Panc1 (cell line): ENCODE measurements at regions not wholly inside any gene's neighbourhood (a gene's known extent, or its start where the extent isn't known, plus 50 kb on each side); places are given as distances from the start of the nearest gene placed in this dataset.

Experiments
- ATAC-seq: fragments of 200-7000 bp; cut with Tn5 transposase; 2 replicates; pipeline ENCODE4 v1.9.1; 2020; ENCODE audit warnings: mild to moderate bottlenecking, moderate library complexity
- BruUV-seq: library from RNA; stranded (reverse); fragments of 400-500 nt; replicated peaks from 2 replicates; lab custom pipeline; 2021; lab: Mats Ljungman, UMichigan
- CTCF ChIA-PET: fragments of 300-600 bp; sonication (Branson Sonifier 250); formaldehyde crosslinking; loops from one replicate; lab custom pipeline; 2022; ENCODE audit warnings: antibody characterized with exemption; lab: Charles Lee
- POLR2A ChIA-PET: fragments of 300-600 bp; sonication (Branson Sonifier 250); formaldehyde crosslinking; loops from one replicate; lab custom pipeline; 2022; ENCODE audit warnings: antibody characterized with exemption; lab: Charles Lee
- DNase-seq: peaks from one replicate; pipeline ENCODE4 v3.0.0-alpha.2; 2010; ENCODE audit warnings: low read depth, low spot score
- H3K27ac ChIP-seq: 2 replicates; pipeline ENCODE4 v1.5.1; 2011; ENCODE audit warnings: mild to moderate bottlenecking, low read length, inconsistent platforms
- H3K27me3 ChIP-seq: fragments of 200-500 bp; sonication (Bioruptor generic); 2 replicates; pipeline ENCODE4 v1.6.0; 2014; ENCODE audit warnings: low read length, inconsistent platforms; ENCODE audit not compliant: control insufficient read depth, insufficient read depth
- H3K36me3 ChIP-seq: fragments of 200-500 bp; sonication (Bioruptor generic); 2 replicates; pipeline ENCODE4 v1.5.1; 2014; ENCODE audit warnings: inconsistent platforms, mild to moderate bottlenecking, low read length, moderate library complexity; ENCODE audit not compliant: control insufficient read depth, insufficient read depth
- H3K4me1 ChIP-seq: 2 replicates; pipeline ENCODE4 v1.5.1; 2011; ENCODE audit warnings: inconsistent platforms, mild to moderate bottlenecking, low read length, moderate library complexity; ENCODE audit not compliant: control insufficient read depth, insufficient read depth
- H3K4me3 ChIP-seq, 2 experiments: 2 replicates each; pipeline ENCODE4 v1.5.1; 2011 to 2012; ENCODE audit warnings: low read depth in 2 of 2, low read length in 2 of 2, mild to moderate bottlenecking in 2 of 2, inconsistent platforms in 1 of 2, moderate library complexity in 1 of 2
- H3K9me3 ChIP-seq: fragments of 200-500 bp; sonication (Bioruptor generic); 2 replicates; pipeline ENCODE4 v1.5.1; 2014; ENCODE audit warnings: low read depth, mild to moderate bottlenecking, inconsistent platforms, low read length, moderate library complexity; ENCODE audit not compliant: control insufficient read depth, insufficient read depth
- POLR2AphosphoS5 ChIP-seq: IDR thresholded peaks from 2 replicates; pipeline ENCODE4 v1.6.1; 2012; ENCODE audit warnings: mild to moderate bottlenecking, low read depth, low read length, moderate library complexity
- SIN3A ChIP-seq: IDR thresholded peaks from 2 replicates; pipeline ENCODE4 v1.6.1; 2012; ENCODE audit warnings: low read depth, mild to moderate bottlenecking, low read length, moderate library complexity, borderline replicate concordance; ENCODE audit not compliant: insufficient read depth
- TCF7L2 ChIP-seq: IDR thresholded peaks from 2 replicates; pipeline ENCODE4 v1.6.1; 2011; ENCODE audit warnings: mild to moderate bottlenecking, low read depth, low read length, inconsistent platforms
- in situ Hi-C: cut with HindIII; loops from 2 replicates; pipeline ENCODE4 v1.10.0; 2016; ENCODE audit warnings: low sequenced_read_pairs, low pct_unique_long_range_greater_than_20kb
- intact Hi-C: fragments of 100-400 bp; cut with micrococcal nuclease; formaldehyde crosslinking; loops from one replicate; pipeline ENCODE4 v1.10.0; 2022; ENCODE audit not compliant: unreplicated experiment
- TF ChIP-seq, protein P1 (sequence below), 2 experiments: IDR thresholded peaks; 2 replicates each; pipeline ENCODE4 v1.6.1; 2011 to 2012; ENCODE audit warnings: low read depth in 2 of 2, control low read depth in 1 of 2, low read length in 1 of 2, mild to moderate bottlenecking in 1 of 2, moderate library complexity in 1 of 2; ENCODE audit not compliant: insufficient read depth in 1 of 2
- TF ChIP-seq, protein P2 (sequence below): fragments of 450-650 bp; IDR thresholded peaks from 2 replicates; pipeline ENCODE4 v1.5.1; 2017; ENCODE audit warnings: mild to moderate bottlenecking

DNA sequence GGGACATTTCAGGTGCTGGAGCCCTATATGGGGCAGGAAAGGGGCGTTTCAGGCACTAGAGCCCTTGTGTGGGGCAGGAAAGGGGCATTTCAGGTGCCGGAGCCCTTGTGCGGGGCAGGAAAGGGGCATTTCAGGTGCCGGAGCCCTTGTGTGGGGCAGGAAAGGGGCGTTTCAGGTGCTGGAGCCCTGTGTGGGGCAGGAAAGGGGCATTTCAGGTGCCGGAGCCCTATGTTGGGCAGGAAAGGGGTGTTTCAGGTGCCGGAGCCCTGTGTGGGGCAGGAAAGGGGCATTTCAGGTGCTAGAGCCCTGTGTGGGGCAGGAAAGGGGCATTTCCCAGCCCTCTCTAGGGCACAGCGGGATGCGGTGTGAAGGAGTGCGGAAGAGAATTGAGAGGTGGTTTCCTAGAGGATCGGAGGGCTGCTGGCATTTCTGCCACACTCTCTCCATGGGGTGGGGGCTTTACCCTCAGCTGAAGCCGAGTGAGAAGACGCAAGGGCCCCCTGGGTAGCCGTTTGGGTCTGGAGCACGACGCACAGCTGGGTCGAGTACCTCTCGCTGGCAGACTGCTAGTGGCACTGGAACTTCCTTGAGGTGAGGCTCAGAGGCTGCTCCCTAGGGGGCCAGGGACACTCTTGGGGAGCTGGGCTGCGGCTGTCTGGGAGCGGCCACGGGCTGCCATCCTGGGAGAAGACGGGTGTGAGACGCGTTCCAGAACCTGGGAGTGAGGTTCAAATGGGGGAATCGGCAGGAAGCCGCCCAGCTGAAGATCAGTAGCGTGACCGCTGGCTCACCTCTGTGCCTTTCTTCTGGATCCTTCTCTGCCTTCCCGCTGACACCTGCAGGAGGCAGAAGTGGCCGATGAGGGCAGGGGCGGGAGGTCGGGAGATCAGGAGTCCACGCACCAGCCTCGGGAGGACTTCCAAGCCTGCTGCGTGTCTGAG, 122.6 kb upstream of the IRX4 start:
- H3K9me3 ChIP-seq: no peaks in the 10 kb centered on the region
- POLR2A ChIA-PET: no interaction called here
- in situ Hi-C loops: no loop called here
- H3K36me3 ChIP-seq: no peaks in the 10 kb centered on the region
- no TSS peak for BruUV-seq
- no peaks in the 10 kb centered on the region for H3K4me1 ChIP-seq
- H3K27me3 ChIP-seq: peaks cover 9% of the 10 kb centered on the region; the same call in 1 of the 2 replicates
- no peak overlapping the region for H3K27ac ChIP-seq
- intact Hi-C loops: no loop called here
- TF ChIP-seq TCF7L2: no peak
- no peak for TF ChIP-seq SIN3A
- TF ChIP-seq, protein P1, sequence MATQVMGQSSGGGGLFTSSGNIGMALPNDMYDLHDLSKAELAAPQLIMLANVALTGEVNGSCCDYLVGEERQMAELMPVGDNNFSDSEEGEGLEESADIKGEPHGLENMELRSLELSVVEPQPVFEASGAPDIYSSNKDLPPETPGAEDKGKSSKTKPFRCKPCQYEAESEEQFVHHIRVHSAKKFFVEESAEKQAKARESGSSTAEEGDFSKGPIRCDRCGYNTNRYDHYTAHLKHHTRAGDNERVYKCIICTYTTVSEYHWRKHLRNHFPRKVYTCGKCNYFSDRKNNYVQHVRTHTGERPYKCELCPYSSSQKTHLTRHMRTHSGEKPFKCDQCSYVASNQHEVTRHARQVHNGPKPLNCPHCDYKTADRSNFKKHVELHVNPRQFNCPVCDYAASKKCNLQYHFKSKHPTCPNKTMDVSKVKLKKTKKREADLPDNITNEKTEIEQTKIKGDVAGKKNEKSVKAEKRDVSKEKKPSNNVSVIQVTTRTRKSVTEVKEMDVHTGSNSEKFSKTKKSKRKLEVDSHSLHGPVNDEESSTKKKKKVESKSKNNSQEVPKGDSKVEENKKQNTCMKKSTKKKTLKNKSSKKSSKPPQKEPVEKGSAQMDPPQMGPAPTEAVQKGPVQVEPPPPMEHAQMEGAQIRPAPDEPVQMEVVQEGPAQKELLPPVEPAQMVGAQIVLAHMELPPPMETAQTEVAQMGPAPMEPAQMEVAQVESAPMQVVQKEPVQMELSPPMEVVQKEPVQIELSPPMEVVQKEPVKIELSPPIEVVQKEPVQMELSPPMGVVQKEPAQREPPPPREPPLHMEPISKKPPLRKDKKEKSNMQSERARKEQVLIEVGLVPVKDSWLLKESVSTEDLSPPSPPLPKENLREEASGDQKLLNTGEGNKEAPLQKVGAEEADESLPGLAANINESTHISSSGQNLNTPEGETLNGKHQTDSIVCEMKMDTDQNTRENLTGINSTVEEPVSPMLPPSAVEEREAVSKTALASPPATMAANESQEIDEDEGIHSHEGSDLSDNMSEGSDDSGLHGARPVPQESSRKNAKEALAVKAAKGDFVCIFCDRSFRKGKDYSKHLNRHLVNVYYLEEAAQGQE (IDR thresholded peaks at IDR 0.05; ENCODE audit: insufficient read depth in 1 of 2, low read depth in 2 of 2, low read length in 1 of 2): no peak
- no peak for TF ChIP-seq POLR2AphosphoS5
- TF ChIP-seq, protein P2, sequence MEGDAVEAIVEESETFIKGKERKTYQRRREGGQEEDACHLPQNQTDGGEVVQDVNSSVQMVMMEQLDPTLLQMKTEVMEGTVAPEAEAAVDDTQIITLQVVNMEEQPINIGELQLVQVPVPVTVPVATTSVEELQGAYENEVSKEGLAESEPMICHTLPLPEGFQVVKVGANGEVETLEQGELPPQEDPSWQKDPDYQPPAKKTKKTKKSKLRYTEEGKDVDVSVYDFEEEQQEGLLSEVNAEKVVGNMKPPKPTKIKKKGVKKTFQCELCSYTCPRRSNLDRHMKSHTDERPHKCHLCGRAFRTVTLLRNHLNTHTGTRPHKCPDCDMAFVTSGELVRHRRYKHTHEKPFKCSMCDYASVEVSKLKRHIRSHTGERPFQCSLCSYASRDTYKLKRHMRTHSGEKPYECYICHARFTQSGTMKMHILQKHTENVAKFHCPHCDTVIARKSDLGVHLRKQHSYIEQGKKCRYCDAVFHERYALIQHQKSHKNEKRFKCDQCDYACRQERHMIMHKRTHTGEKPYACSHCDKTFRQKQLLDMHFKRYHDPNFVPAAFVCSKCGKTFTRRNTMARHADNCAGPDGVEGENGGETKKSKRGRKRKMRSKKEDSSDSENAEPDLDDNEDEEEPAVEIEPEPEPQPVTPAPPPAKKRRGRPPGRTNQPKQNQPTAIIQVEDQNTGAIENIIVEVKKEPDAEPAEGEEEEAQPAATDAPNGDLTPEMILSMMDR: no peak
- DNase-seq (no peak), ATAC-seq (no peak; the same call in 1 of the 2 replicates)
- CTCF ChIA-PET: interaction anchor here (0.7 kb wide), 1 partner anchor 455 kb away, joined by 4 read pairs; no protein-coding TSS in a partner anchor
- no peak overlapping the region for H3K4me3 ChIP-seq

DNA sequence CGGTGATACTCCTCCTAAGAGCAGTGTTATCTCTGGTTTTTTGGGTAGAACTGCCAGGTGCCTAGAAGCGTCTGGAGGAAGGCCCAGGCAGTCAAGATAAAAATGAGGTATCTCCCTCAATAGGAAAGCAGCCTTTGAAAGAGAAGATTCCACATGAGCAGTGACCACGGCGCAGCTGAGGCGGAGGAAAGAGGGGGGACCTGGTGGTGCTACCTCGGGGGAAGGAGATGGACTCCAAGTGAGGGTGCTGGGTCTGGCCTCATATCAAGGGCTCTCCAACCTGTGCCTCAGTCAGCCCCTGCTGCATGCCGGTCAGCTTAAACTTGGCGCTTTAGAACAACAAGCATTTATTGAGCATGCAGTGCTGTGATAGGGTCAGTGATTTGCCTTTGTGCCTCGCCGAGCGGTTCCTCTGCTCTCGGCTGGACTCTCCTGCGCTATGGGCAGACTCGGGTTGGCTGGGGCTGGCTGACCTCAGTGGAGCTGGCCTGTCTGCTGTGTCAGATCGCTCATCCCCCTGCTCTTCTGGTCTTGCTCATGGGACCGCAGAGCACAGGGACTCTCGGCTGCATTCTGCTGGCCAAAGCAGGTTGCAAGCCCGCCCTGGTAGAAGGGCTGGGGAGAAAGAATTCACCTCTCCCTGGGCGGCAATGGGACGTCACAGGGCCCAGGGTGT, 121.1 kb upstream of the IRX4 start:
- ChIA-PET CTCF (no interaction called here), POLR2A (no interaction called here)
- in situ Hi-C loops (no loop called here), intact Hi-C loops (no loop called here)
- TF ChIP-seq POLR2AphosphoS5 (no peak), SIN3A (no peak), TCF7L2 (no peak)
- TF ChIP-seq, protein P1 (IDR thresholded peaks at IDR 0.05; ENCODE audit: insufficient read depth in 1 of 2, low read depth in 2 of 2, low read length in 1 of 2): no peak
- TF ChIP-seq, protein P2: no peak
- Histone ChIP-seq H3K9me3 (no peaks in the 10 kb centered on the region), H3K36me3 (no peaks in the 10 kb centered on the region), H3K27ac (no peak overlapping the region), H3K4me1 (no peaks in the 10 kb centered on the region), H3K4me3 (no peak overlapping the region), H3K27me3 (peaks cover 18% of the 10 kb centered on the region)
- BruUV-seq: no TSS peak
- ATAC-seq (no peak), DNase-seq (no peak)
